Uterus (tissue), 2 donors: ENCODE measurements at regions not wholly inside any gene's neighbourhood (a gene's known extent, or its start where the extent isn't known, plus 50 kb on each side); places are given as distances from the start of the nearest gene placed in this dataset.

Source experiments
- POLR2A ChIP-seq, 2 donors: fragments of 450-650 bp; IDR thresholded peaks; one replicate each; pipeline ENCODE4 v1.6.1; 2016; ENCODE audit warnings: antibody characterized with exemption in 2 of 2, mild to moderate bottlenecking in 1 of 2, moderate library complexity in 1 of 2
- TF ChIP-seq, protein P1 (sequence below), 4 experiments: fragments of 200-600 bp in 2 of 4; fragments of 450-650 bp in 2 of 4; sonication (generic) in 2 of 4; IDR thresholded peaks; one replicate each; pipeline ENCODE4 v1.5.1; 2016 to 2019; ENCODE audit warnings: antibody characterized with exemption in 4 of 4, mild to moderate bottlenecking in 2 of 4, moderate library complexity in 1 of 4

DNA sequence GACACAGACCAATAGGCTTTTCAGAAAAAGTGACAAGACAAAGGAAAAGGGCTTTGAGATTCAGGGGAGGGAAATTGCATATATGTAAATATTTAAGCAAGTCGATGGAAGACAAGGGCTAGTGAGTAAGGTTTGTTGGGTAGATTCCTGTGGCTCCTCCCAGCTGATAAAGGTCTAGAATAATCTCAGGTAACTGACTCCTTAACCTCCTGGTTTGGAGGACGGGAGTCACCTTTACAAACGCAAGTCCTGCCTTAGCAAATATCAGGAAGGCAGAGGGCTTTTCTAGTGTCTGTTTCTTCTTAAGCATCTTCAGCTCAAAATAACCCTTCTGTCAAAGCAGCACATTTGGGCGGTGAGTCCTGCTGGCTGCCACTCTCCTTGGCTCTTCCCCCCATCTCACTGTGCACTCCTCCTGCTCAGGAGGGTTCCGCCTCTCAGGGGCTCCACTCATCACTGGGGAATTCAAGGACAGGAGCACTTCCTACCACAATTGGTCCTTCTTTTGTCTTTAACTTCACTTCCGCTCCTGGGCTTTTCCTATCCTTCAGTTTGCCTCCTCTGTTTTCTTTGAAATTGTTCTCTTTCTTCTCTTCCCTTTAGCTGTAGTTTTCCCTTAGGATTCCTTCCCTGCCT is 496.3 kb upstream of the KLF6 start:
- TF ChIP-seq, protein P1, sequence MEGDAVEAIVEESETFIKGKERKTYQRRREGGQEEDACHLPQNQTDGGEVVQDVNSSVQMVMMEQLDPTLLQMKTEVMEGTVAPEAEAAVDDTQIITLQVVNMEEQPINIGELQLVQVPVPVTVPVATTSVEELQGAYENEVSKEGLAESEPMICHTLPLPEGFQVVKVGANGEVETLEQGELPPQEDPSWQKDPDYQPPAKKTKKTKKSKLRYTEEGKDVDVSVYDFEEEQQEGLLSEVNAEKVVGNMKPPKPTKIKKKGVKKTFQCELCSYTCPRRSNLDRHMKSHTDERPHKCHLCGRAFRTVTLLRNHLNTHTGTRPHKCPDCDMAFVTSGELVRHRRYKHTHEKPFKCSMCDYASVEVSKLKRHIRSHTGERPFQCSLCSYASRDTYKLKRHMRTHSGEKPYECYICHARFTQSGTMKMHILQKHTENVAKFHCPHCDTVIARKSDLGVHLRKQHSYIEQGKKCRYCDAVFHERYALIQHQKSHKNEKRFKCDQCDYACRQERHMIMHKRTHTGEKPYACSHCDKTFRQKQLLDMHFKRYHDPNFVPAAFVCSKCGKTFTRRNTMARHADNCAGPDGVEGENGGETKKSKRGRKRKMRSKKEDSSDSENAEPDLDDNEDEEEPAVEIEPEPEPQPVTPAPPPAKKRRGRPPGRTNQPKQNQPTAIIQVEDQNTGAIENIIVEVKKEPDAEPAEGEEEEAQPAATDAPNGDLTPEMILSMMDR (IDR thresholded peaks at IDR 0.05): no peak
- no peak for TF ChIP-seq POLR2A (IDR thresholded peaks at IDR 0.05)
